ENCODE measurements at regions not wholly inside any gene's neighbourhood (a gene's known extent, or its start where the extent isn't known, plus 50 kb on each side); places are given as distances from the start of the nearest gene placed in this dataset.

DNA sequence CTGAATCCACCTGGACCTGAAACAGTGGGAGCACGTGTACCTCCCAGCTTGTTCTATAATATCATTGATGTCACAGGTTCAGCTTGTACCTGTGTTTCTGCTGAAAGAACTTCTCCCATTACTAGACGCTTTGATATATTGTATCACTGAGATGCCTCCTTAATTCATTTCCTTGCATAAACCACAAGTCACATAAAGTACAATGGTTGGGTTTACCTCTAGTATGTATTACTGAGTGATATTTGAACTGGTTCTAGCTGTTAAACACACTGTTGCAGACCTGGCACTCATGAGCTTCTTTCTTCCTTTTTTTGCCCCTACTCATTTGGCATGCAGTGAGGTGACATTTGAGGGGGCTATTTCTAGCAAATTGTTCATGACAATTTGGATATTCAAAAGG, 106.6 kb upstream of the KLF14 start:
- TF ChIP-seq, protein P1, sequence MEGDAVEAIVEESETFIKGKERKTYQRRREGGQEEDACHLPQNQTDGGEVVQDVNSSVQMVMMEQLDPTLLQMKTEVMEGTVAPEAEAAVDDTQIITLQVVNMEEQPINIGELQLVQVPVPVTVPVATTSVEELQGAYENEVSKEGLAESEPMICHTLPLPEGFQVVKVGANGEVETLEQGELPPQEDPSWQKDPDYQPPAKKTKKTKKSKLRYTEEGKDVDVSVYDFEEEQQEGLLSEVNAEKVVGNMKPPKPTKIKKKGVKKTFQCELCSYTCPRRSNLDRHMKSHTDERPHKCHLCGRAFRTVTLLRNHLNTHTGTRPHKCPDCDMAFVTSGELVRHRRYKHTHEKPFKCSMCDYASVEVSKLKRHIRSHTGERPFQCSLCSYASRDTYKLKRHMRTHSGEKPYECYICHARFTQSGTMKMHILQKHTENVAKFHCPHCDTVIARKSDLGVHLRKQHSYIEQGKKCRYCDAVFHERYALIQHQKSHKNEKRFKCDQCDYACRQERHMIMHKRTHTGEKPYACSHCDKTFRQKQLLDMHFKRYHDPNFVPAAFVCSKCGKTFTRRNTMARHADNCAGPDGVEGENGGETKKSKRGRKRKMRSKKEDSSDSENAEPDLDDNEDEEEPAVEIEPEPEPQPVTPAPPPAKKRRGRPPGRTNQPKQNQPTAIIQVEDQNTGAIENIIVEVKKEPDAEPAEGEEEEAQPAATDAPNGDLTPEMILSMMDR (IDR thresholded peaks at IDR 0.05), result no peak
- no peak for TF ChIP-seq POLR2A (IDR thresholded peaks at IDR 0.05)
